Body of pancreas (tissue), 4 donors: ENCODE measurements at regions not wholly inside any gene's neighbourhood (a gene's known extent, or its start where the extent isn't known, plus 50 kb on each side); places are given as distances from the start of the nearest gene placed in this dataset.

ENCODE experiments used
- ATAC-seq: fragments of 150-250 bp; one replicate; pipeline ENCODE4 v1.9.1; 2016
- DNase-seq, 4 donors: peaks; one replicate each; pipeline ENCODE4 v3.0.0-alpha.2; 2019
- H3K27ac ChIP-seq, 4 donors: fragments of 200-600 bp; sonication (generic); 1 replicate in 3 of 4; 2 replicates in 1 of 4; pipeline versions ENCODE4 v1.5.1 to v1.6.1; 2016 to 2019; ENCODE audit warnings: mild to moderate bottlenecking in 1 of 4, mixed read lengths in 1 of 4, moderate library complexity in 1 of 4
- H3K27me3 ChIP-seq, 2 donors: fragments of 200-600 bp; sonication (generic); one replicate each; pipeline ENCODE4 v1.6.0; 2016; ENCODE audit warnings: mild to moderate bottlenecking in 1 of 2
- H3K36me3 ChIP-seq, 2 donors: fragments of 200-600 bp; sonication (generic); replicated peaks in 1 of 2; 2 replicates each; pipeline ENCODE4 v1.5.1; 2016; ENCODE audit warnings: low read depth in 2 of 2; ENCODE audit not compliant: insufficient read depth in 1 of 2
- H3K4me1 ChIP-seq: fragments of 200-600 bp; sonication (generic); one replicate; pipeline ENCODE4 v1.6.0; 2016
- H3K4me3 ChIP-seq, 2 donors: fragments of 200-600 bp; sonication (generic); 1 replicate in 1 of 2; 2 replicates in 1 of 2; pipeline ENCODE4 v1.5.1; 2016 to 2019
- H3K9me3 ChIP-seq, 3 donors: fragments of 200-600 bp; sonication (generic); 1 replicate in 2 of 3; 2 replicates in 1 of 3; pipeline ENCODE4 v1.5.1; 2016
- CTCF ChIP-seq, 7 experiments: fragments of 450-650 bp in 4 of 7; fragments of 200-600 bp in 3 of 7; sonication (generic) in 3 of 7; IDR thresholded peaks; one replicate each; pipeline ENCODE4 v1.5.1; 2016 to 2019; ENCODE audit warnings: antibody characterized with exemption in 7 of 7
- POLR2A ChIP-seq, 3 donors: fragments of 450-650 bp; IDR thresholded peaks; one replicate each; pipeline ENCODE4 v1.6.1; 2016; ENCODE audit warnings: antibody characterized with exemption in 3 of 3, mild to moderate bottlenecking in 2 of 3
- WGBS, 2 donors: methylation state at CpG; one replicate each; pipeline ENCODE4 v1.1.5; 2017; 5-methylcytosine and 5-hydroxymethylcytosine counted together
- intact Hi-C: fragments of 100-400 bp; cut with DNase I; formaldehyde crosslinking; loops from one replicate; pipeline ENCODE4 v1.15.1; 2023

- DNase-seq: no peak
- Histone ChIP-seq H3K4me3 (no peak overlapping the region), H3K27ac (no peak overlapping the region), H3K9me3 (peaks cover 0 to 9% (median 0%) of the 10 kb centered on the region in 3 donors), H3K4me1 (no peaks in the 10 kb centered on the region), H3K36me3 (no peaks in the 10 kb centered on the region), H3K27me3 (no peaks in the 10 kb centered on the region)
- ATAC-seq: no peak
- WGBS, 2 donors: 43 to 74% methylated on average over 2 of the region's 2 CpGs
- intact Hi-C loops: no loop called here
- TF ChIP-seq CTCF (IDR thresholded peaks at IDR 0.05) (no peak), POLR2A (IDR thresholded peaks at IDR 0.05) (no peak)
Measured at GRCh38 chr16:86410081-86410480, 100.2 kb upstream of the FOXF1 start.

- 78 to 83% methylated on average over 5 of the region's 5 CpGs for WGBS, 2 donors
- Histone ChIP-seq H3K27me3 (no peaks in the 10 kb centered on the region), H3K36me3 (no peaks in the 10 kb centered on the region), H3K9me3 (peaks cover 0 to 9% (median 0%) of the 10 kb centered on the region in 3 donors), H3K27ac (no peak overlapping the region), H3K4me1 (no peaks in the 10 kb centered on the region), H3K4me3 (no peak overlapping the region)
- no peak for ATAC-seq
- intact Hi-C loops: no loop called here
- DNase-seq: no peak
- TF ChIP-seq POLR2A (IDR thresholded peaks at IDR 0.05) (no peak), CTCF (IDR thresholded peaks at IDR 0.05) (no peak)
Measured at GRCh38 chr16:86410529-86410928, 99.8 kb upstream of the FOXF1 start.

GRCh38 chr16:86411897-86412296, 98.4 kb upstream of the FOXF1 start:
- Histone ChIP-seq H3K4me1 (no peaks in the 10 kb centered on the region), H3K36me3 (no peaks in the 10 kb centered on the region), H3K27me3 (no peaks in the 10 kb centered on the region), H3K4me3 (no peak overlapping the region), H3K27ac (no peak overlapping the region), H3K9me3 (peaks cover 0 to 9% (median 0%) of the 10 kb centered on the region in 3 donors)
- 65 to 68% methylated on average over 7 of the region's 7 CpGs for WGBS, 2 donors
- intact Hi-C loops: no loop called here
- no peak for DNase-seq
- ATAC-seq: no peak
- no peak for TF ChIP-seq CTCF (IDR thresholded peaks at IDR 0.05)
- TF ChIP-seq POLR2A (IDR thresholded peaks at IDR 0.05): no peak

GRCh38 chr16:86414991-86415740, 95.2 kb upstream of the FOXF1 start:
- no peak for DNase-seq
- H3K4me3 ChIP-seq: no peak overlapping the region
- H3K9me3 ChIP-seq: peaks cover 0 to 9% (median 0%) of the 10 kb centered on the region in 3 donors
- no peak overlapping the region for H3K27ac ChIP-seq
- ATAC-seq: no peak
- no peaks in the 10 kb centered on the region for H3K4me1 ChIP-seq
- H3K27me3 ChIP-seq: no peaks in the 10 kb centered on the region
- TF ChIP-seq POLR2A (IDR thresholded peaks at IDR 0.05) (no peak), CTCF (IDR thresholded peaks at IDR 0.05) (no peak)
- intact Hi-C loops: no loop called here
- 30 to 40% methylated on average over 9 of the region's 9 CpGs for WGBS, 2 donors
- no peaks in the 10 kb centered on the region for H3K36me3 ChIP-seq

- intact Hi-C loops: no loop called here
- no peak for ATAC-seq
- TF ChIP-seq POLR2A (IDR thresholded peaks at IDR 0.05) (no peak), CTCF (IDR thresholded peaks at IDR 0.05) (no peak)
Measured at GRCh38 chr16:86418981-86419380, 91.3 kb upstream of the FOXF1 start.

More at GRCh38 chr16:86418981-86419380, 91.3 kb upstream of the FOXF1 start:
- H3K4me3 ChIP-seq: no peak overlapping the region
- no peaks in the 10 kb centered on the region for H3K4me1 ChIP-seq
- H3K27me3 ChIP-seq: no peaks in the 10 kb centered on the region
- peaks cover 0 to 6% (median 0%) of the 10 kb centered on the region in 3 donors for H3K9me3 ChIP-seq
- no peak for DNase-seq
- H3K27ac ChIP-seq: no peak overlapping the region
- no peaks in the 10 kb centered on the region for H3K36me3 ChIP-seq
